ENCODE measurements at regions not wholly inside any gene's neighbourhood (a gene's known extent, or its start where the extent isn't known, plus 50 kb on each side); places are given as distances from the start of the nearest gene placed in this dataset.

- TF ChIP-seq POLR2AphosphoS5 (IDR thresholded peaks at IDR 0.05; ENCODE audit: borderline replicate concordance, low read depth, low read length) (no peak), EZH2 (IDR thresholded peaks at IDR 0.05) (no peak), FOXP2 (optimal IDR thresholded peaks at IDR 0.05; ENCODE audit: control extremely low read depth, extremely low read length, insufficient read depth) (no peak)
These were observed 243.6 kb upstream of the CTSO start for GRCh38 chr4:156197216-156197615.
